GM18526 (cell line): ENCODE measurements at regions not wholly inside any gene's neighbourhood (a gene's known extent, or its start where the extent isn't known, plus 50 kb on each side); places are given as distances from the start of the nearest gene placed in this dataset.

ENCODE experiments used
- POLR2A ChIP-seq: IDR thresholded peaks from 3 replicates; pipeline ENCODE4 v1.6.1; 2011; ENCODE audit not compliant: insufficient read length; ENCODE audit errors: extremely low read depth

GRCh38 chr5:124372457-124372856, 374.0 kb downstream of the ZNF608 start:
- TF ChIP-seq POLR2A: no peak

GRCh38 chr5:124371111-124371706, 375.2 kb downstream of the ZNF608 start:
- no peak for TF ChIP-seq POLR2A

GRCh38 chr5:124370601-124371000, 375.8 kb downstream of the ZNF608 start:
- TF ChIP-seq POLR2A: no peak

GRCh38 chr5:124365361-124365801, 381.1 kb downstream of the ZNF608 start:
- TF ChIP-seq POLR2A: no peak

- no peak for TF ChIP-seq POLR2A
These were observed 390.5 kb downstream of the ZNF608 start for GRCh38 chr5:124355928-124356327.

GRCh38 chr5:124353016-124353415, 393.4 kb downstream of the ZNF608 start:
- TF ChIP-seq POLR2A: no peak

- no peak for TF ChIP-seq POLR2A
These were observed 394.1 kb downstream of the ZNF608 start for GRCh38 chr5:124352312-124352711.

GRCh38 chr5:124349931-124350330, 396.5 kb downstream of the ZNF608 start:
- TF ChIP-seq POLR2A: no peak

- no peak for TF ChIP-seq POLR2A
These were observed 403.0 kb downstream of the ZNF608 start for GRCh38 chr5:124343451-124343867.

- no peak for TF ChIP-seq POLR2A
These were observed 403.5 kb downstream of the ZNF608 start for GRCh38 chr5:124342986-124343385.

GRCh38 chr5:124342584-124342983, 403.9 kb downstream of the ZNF608 start:
- TF ChIP-seq POLR2A: no peak

GRCh38 chr5:124342027-124342471, 404.4 kb downstream of the ZNF608 start:
- no peak for TF ChIP-seq POLR2A

- TF ChIP-seq POLR2A: no peak
These were observed 405.2 kb downstream of the ZNF608 start for GRCh38 chr5:124341066-124341858.

GRCh38 chr5:124337996-124338395, 408.4 kb downstream of the ZNF608 start:
- no peak for TF ChIP-seq POLR2A

GRCh38 chr5:124333298-124333979, 413.0 kb downstream of the ZNF608 start:
- no peak for TF ChIP-seq POLR2A

GRCh38 chr5:124332273-124332672, 414.2 kb downstream of the ZNF608 start:
- TF ChIP-seq POLR2A: no peak
